H9 (cell line): ENCODE measurements at regions not wholly inside any gene's neighbourhood (a gene's known extent, or its start where the extent isn't known, plus 50 kb on each side); places are given as distances from the start of the nearest gene placed in this dataset.

ENCODE experiments used
- DNase-seq: peaks from one replicate; pipeline ENCODE4 v3.0.0-alpha.2; 2017
- H2AFZ ChIP-seq: one replicate; pipeline ENCODE4 v1.6.1; 2013; ENCODE audit warnings: mild to moderate bottlenecking, low read length, control low read depth, moderate library complexity
- H2AK5ac ChIP-seq: 2 replicates; pipeline ENCODE4 v1.6.1; 2013; ENCODE audit warnings: low read length, control low read depth, mixed read lengths; ENCODE audit not compliant: insufficient read length
- H2BK120ac ChIP-seq: one replicate; pipeline ENCODE4 v1.6.1; 2013; ENCODE audit warnings: low read depth, mild to moderate bottlenecking, low read length, control low read depth, inconsistent platforms; ENCODE audit not compliant: poor library complexity, severe bottlenecking
- H2BK12ac ChIP-seq: 2 replicates; pipeline ENCODE4 v1.6.1; 2013; ENCODE audit warnings: low read length, control low read depth, mixed read lengths, low read depth; ENCODE audit not compliant: insufficient read length
- H2BK15ac ChIP-seq: 2 replicates; pipeline ENCODE4 v1.6.1; 2013; ENCODE audit warnings: low read depth, low read length, control low read depth
- H2BK20ac ChIP-seq: one replicate; pipeline ENCODE4 v1.6.1; 2013; ENCODE audit warnings: low read depth, mild to moderate bottlenecking, low read length, control low read depth, inconsistent platforms; ENCODE audit not compliant: poor library complexity, severe bottlenecking
- H2BK5ac ChIP-seq: 2 replicates; pipeline ENCODE4 v1.6.1; 2013; ENCODE audit warnings: low read length, control low read depth, mixed read lengths; ENCODE audit not compliant: insufficient read length
- H3K14ac ChIP-seq: 2 replicates; pipeline ENCODE4 v1.6.1; 2013; ENCODE audit warnings: low read length, control low read depth; ENCODE audit not compliant: insufficient read depth
- H3K18ac ChIP-seq: 2 replicates; pipeline ENCODE4 v1.6.1; 2013; ENCODE audit warnings: low read depth, mild to moderate bottlenecking, mixed read lengths, low read length, control low read depth; ENCODE audit not compliant: insufficient read length
- H3K23ac ChIP-seq: 2 replicates; pipeline ENCODE4 v1.6.1; 2013; ENCODE audit warnings: low read length, control low read depth, mixed read lengths, low read depth; ENCODE audit not compliant: insufficient read length
- H3K23me2 ChIP-seq: 2 replicates; pipeline ENCODE4 v1.6.1; 2013; ENCODE audit warnings: low read depth, mild to moderate bottlenecking, mixed read lengths, low read length, control low read depth; ENCODE audit not compliant: insufficient read length, poor library complexity, severe bottlenecking
- H3K27ac ChIP-seq: 2 replicates; pipeline ENCODE4 v1.5.1; 2013; ENCODE audit warnings: low read length, control low read depth, mixed read lengths, low read depth; ENCODE audit not compliant: insufficient read length
- H3K27me3 ChIP-seq: 2 replicates; pipeline ENCODE4 v1.6.1; 2013; ENCODE audit warnings: low read length, control low read depth, inconsistent platforms; ENCODE audit not compliant: insufficient read depth
- H3K4ac ChIP-seq: 2 replicates; pipeline ENCODE4 v1.6.1; 2013; ENCODE audit warnings: low read depth, mild to moderate bottlenecking, control low read depth, inconsistent platforms, low read length, moderate library complexity
- H3K4me1 ChIP-seq: 2 replicates; pipeline ENCODE4 v1.6.1; 2013; ENCODE audit warnings: low read length, control low read depth, inconsistent platforms; ENCODE audit not compliant: insufficient read depth
- H3K4me2 ChIP-seq: 2 replicates; pipeline ENCODE4 v1.6.1; 2013; ENCODE audit warnings: low read length, control low read depth, mixed read lengths; ENCODE audit not compliant: insufficient read length, insufficient read depth
- H3K56ac ChIP-seq: 2 replicates; pipeline ENCODE4 v1.6.1; 2013; ENCODE audit warnings: low read depth, mild to moderate bottlenecking, mixed read lengths, low read length, control low read depth; ENCODE audit not compliant: insufficient read length
- H3K79me1 ChIP-seq: 2 replicates; pipeline ENCODE4 v1.6.1; 2013; ENCODE audit warnings: low read depth, mild to moderate bottlenecking, moderate library complexity, low read length, control low read depth, inconsistent platforms; ENCODE audit not compliant: insufficient read depth, poor library complexity, severe bottlenecking
- H3K79me2 ChIP-seq: 2 replicates; pipeline ENCODE4 v1.6.1; 2013; ENCODE audit warnings: low read length, control low read depth, inconsistent platforms; ENCODE audit not compliant: insufficient read depth
- H3K9ac ChIP-seq: 2 replicates; pipeline ENCODE4 v1.6.1; 2013; ENCODE audit warnings: low read length, control low read depth, mixed read lengths; ENCODE audit not compliant: insufficient read length; ENCODE audit errors: extremely low read depth
- H3K9me3 ChIP-seq: one replicate; pipeline ENCODE4 v1.6.1; 2013; ENCODE audit warnings: low read depth, low read length, inconsistent platforms; ENCODE audit not compliant: control insufficient read depth
- H3T11ph ChIP-seq: one replicate; pipeline ENCODE4 v1.6.1; 2013; ENCODE audit warnings: mild to moderate bottlenecking, low read length, control low read depth, inconsistent platforms
- H4K20me1 ChIP-seq: one replicate; pipeline ENCODE4 v1.6.1; 2013; ENCODE audit not compliant: control insufficient read depth, insufficient read length, insufficient read depth
- H4K5ac ChIP-seq: 2 replicates; pipeline ENCODE4 v1.6.1; 2013; ENCODE audit warnings: low read depth, mild to moderate bottlenecking, mixed read lengths, low read length, control low read depth; ENCODE audit not compliant: insufficient read length
- H4K8ac ChIP-seq: replicated peaks from 2 replicates; pipeline ENCODE4 v1.6.1; 2013; ENCODE audit warnings: low read length, control low read depth, mixed read lengths, low read depth; ENCODE audit not compliant: insufficient read length
- H4K91ac ChIP-seq: 2 replicates; pipeline ENCODE4 v1.6.1; 2013; ENCODE audit warnings: low read depth, mild to moderate bottlenecking, moderate library complexity, mixed read lengths, low read length, control low read depth; ENCODE audit not compliant: insufficient read length
- H3K27ac Mint-ChIP-seq, 3 experiments: 2 replicates in 2 of 3; 3 replicates in 1 of 3; pipeline ENCODE4 v1.8.0; 2020 to 2021; ENCODE audit warnings: mixed read lengths in 3 of 3, mild to moderate bottlenecking in 1 of 3, moderate library complexity in 1 of 3
- H3K27me3 Mint-ChIP-seq: 2 replicates; pipeline ENCODE4 v1.8.0; 2021; ENCODE audit warnings: low read depth, mild to moderate bottlenecking, moderate library complexity, mixed read lengths
- H3K36me3 Mint-ChIP-seq, 3 experiments: 2 replicates in 2 of 3; 3 replicates in 1 of 3; pipeline ENCODE4 v1.8.0; 2020 to 2021; ENCODE audit warnings: low read depth in 3 of 3, mixed read lengths in 3 of 3; ENCODE audit not compliant: insufficient read depth in 1 of 3
- H3K4me1 Mint-ChIP-seq, 2 experiments: 2 replicates each; pipeline ENCODE4 v1.8.0; 2020; ENCODE audit warnings: mixed read lengths in 2 of 2
- H3K4me3 Mint-ChIP-seq, 2 experiments: 2 replicates in 1 of 2; 3 replicates in 1 of 2; pipeline ENCODE4 v1.8.0; 2020 to 2021; ENCODE audit warnings: mild to moderate bottlenecking in 2 of 2, mixed read lengths in 2 of 2, moderate library complexity in 1 of 2
- H3K9me3 Mint-ChIP-seq, 2 experiments: 2 replicates in 1 of 2; 3 replicates in 1 of 2; pipeline ENCODE4 v1.8.0; 2020; ENCODE audit warnings: mild to moderate bottlenecking in 2 of 2, mixed read lengths in 2 of 2, moderate library complexity in 1 of 2
- CTCF ChIP-seq: fragments of 200-600 bp; sonication (generic); conservative IDR thresholded peaks from 3 replicates; pipeline ENCODE4 v1.8.0; 2021; ENCODE audit warnings: antibody characterized with exemption, mild to moderate bottlenecking
- WGBS: extraction: QIAGEN DNeasy Blood & Tissue Kit; methylation state at CpG from one replicate; pipeline ENCODE4 v1.1.7; 2013; ENCODE audit warnings: missing lambda C conversion rate, low lambda C conversion rate, mixed read lengths; ENCODE audit not compliant: insufficient read length; ENCODE audit errors: extremely low coverage; 5-methylcytosine and 5-hydroxymethylcytosine counted together

- no peaks in the 10 kb centered on the region for H3K27me3 ChIP-seq
- no peak overlapping the region for H4K8ac ChIP-seq
- Mint-ChIP-seq H3K4me3 (no peak overlapping the region), H3K27ac (no peak overlapping the region), H3K36me3 (no peaks in the 10 kb centered on the region), H3K4me1 (peaks cover 0 to 2% of the 10 kb centered on the region in 2 experiments; a peak in 1 of 4 replicates), H3K27me3 (no peaks in the 10 kb centered on the region), H3K9me3 (no peaks in the 10 kb centered on the region)
- no peak overlapping the region for H3K4me2 ChIP-seq
- H3T11ph ChIP-seq: no peak overlapping the region
- no CpG with 5 or more reads among the region's 4 CpGs for WGBS
- no peak overlapping the region for H2BK120ac ChIP-seq
- no peak overlapping the region for H4K91ac ChIP-seq
- H3K23ac ChIP-seq: no peak overlapping the region
- no peak overlapping the region for H2BK12ac ChIP-seq
- H3K23me2 ChIP-seq: no peaks in the 10 kb centered on the region
- H4K5ac ChIP-seq: no peak overlapping the region
- TF ChIP-seq CTCF: 0 out of 3 replicates have a peak, but pooled peaks have one; percentile 20
- H2BK5ac ChIP-seq: no peak overlapping the region
- H3K79me2 ChIP-seq: no peaks in the 10 kb centered on the region
- H3K18ac ChIP-seq: no peak overlapping the region
- no peak overlapping the region for H2BK15ac ChIP-seq
- no peak overlapping the region for H3K4ac ChIP-seq
- no peaks in the 10 kb centered on the region for H3K4me1 ChIP-seq
- no peaks in the 10 kb centered on the region for H3K79me1 ChIP-seq
- H2AK5ac ChIP-seq: no peak overlapping the region
- no peak overlapping the region for H3K27ac ChIP-seq
- H4K20me1 ChIP-seq: no peaks in the 10 kb centered on the region
- H3K9me3 ChIP-seq: no peaks in the 10 kb centered on the region
- H3K56ac ChIP-seq: no peak overlapping the region
- no peak overlapping the region for H3K9ac ChIP-seq
- H2AFZ ChIP-seq: no peak overlapping the region
- DNase-seq: no peak
- no peak overlapping the region for H2BK20ac ChIP-seq
- no peak overlapping the region for H3K14ac ChIP-seq
Measured at GRCh38 chr9:12640866-12641636, 52.1 kb upstream of the TYRP1 start.
